Ishikawa (cell line): ENCODE measurements at regions not wholly inside any gene's neighbourhood (a gene's known extent, or its start where the extent isn't known, plus 50 kb on each side); places are given as distances from the start of the nearest gene placed in this dataset.

Experiments used
- EP300 ChIP-seq: IDR thresholded peaks from 2 replicates; pipeline ENCODE4 v1.6.1; 2012; ENCODE audit warnings: borderline replicate concordance
- TCF12 ChIP-seq: IDR thresholded peaks from 2 replicates; pipeline ENCODE4 v1.6.1; 2012; ENCODE audit warnings: low read depth
- TEAD4 ChIP-seq: IDR thresholded peaks from 2 replicates; pipeline ENCODE4 v1.6.1; 2012

GRCh38 chr7:92972441-92972840, 136.1 kb upstream of the CDK6 start:
- TF ChIP-seq TEAD4 (no peak), TCF12 (no peak), EP300 (no peak)
